Activated CD4-positive, alpha-beta memory T cell treated with anti-CD3 and anti-CD28 coated beads, Interleukin-2, amount 10 ng/mL, durations not matched to agents 7 days and 5 days (primary cell): ENCODE measurements at regions not wholly inside any gene's neighbourhood (a gene's known extent, or its start where the extent isn't known, plus 50 kb on each side); places are given as distances from the start of the nearest gene placed in this dataset.
A peak's percentile ranks its signal among the peaks of the same experiment; 100 is the strongest.
"Not testable (repeated sequence)": the region's sequence is repeated elsewhere in the genome, so short reads cannot be mapped to it uniquely, and the experiment has no call there.

Experiments used
- CTCF ChIA-PET: fragments of 350-600 bp; sonication (Branson Sonifier 250); formaldehyde crosslinking; loops from one replicate; lab custom pipeline; 2021; ENCODE audit warnings: antibody characterized with exemption, inconsistent platforms; lab: Charles Lee
- POLR2A ChIA-PET: fragments of 350-600 bp; sonication (Branson Sonifier 250); formaldehyde crosslinking; loops from one replicate; lab custom pipeline; 2021; ENCODE audit warnings: antibody characterized with exemption; lab: Charles Lee
- DNase-seq: peaks from one replicate; pipeline ENCODE4 v3.0.0-alpha.2; 2020
- H3K27ac Mint-ChIP-seq: one replicate; pipeline ENCODE4 v1.8.0; 2021; ENCODE audit warnings: mild to moderate bottlenecking, mixed read lengths
- H3K27me3 Mint-ChIP-seq: one replicate; pipeline ENCODE4 v1.8.0; 2021; ENCODE audit warnings: mixed read lengths
- H3K36me3 Mint-ChIP-seq: one replicate; pipeline ENCODE4 v1.8.0; 2021; ENCODE audit warnings: low read depth, mixed read lengths
- H3K4me1 Mint-ChIP-seq: one replicate; pipeline ENCODE4 v1.8.0; 2021; ENCODE audit warnings: mixed read lengths
- H3K4me3 Mint-ChIP-seq: one replicate; pipeline ENCODE4 v1.8.0; 2021; ENCODE audit warnings: mild to moderate bottlenecking, mixed read lengths
- H3K9me3 Mint-ChIP-seq: one replicate; pipeline ENCODE4 v1.8.0; 2021; ENCODE audit warnings: mixed read lengths

DNA sequence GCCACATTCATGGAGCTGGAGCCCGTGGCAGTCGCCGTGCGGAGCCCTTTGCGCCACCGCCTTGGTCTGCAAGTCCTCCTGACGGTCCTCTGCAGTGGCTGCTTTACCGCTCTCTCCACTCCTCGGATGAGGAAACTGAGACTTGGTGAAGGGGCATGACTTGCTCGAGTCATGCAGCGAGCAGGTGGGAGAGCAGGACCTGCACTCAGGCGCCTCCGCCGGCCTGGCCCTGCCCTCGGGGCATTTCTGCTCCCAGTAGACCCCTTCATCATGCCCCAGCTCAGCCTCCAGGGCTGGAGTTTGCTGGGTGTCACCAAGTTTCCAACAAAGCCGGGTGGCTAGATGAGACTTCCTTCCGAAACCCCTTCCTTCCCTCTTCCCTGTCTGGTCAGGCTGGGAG lies 100.0 kb upstream of the TARDBP start:
- no peak overlapping the region for H3K27ac Mint-ChIP-seq
- H3K9me3 Mint-ChIP-seq, result no peaks in the 10 kb centered on the region
- H3K36me3 Mint-ChIP-seq, result no peaks in the 10 kb centered on the region
- H3K4me3 Mint-ChIP-seq, result no peak overlapping the region
- H3K27me3 Mint-ChIP-seq, result peaks cover 23% of the 10 kb centered on the region
- CTCF ChIA-PET, result no interaction called here
- peaks cover 15% of the 10 kb centered on the region for H3K4me1 Mint-ChIP-seq
- no peak for DNase-seq
- POLR2A ChIA-PET, result no interaction called here

GRCh38 chr1:10914056-10914455 lies 98.4 kb upstream of the TARDBP start:
- Mint-ChIP-seq H3K36me3 (no peaks in the 10 kb centered on the region), H3K27me3 (peaks cover 34% of the 10 kb centered on the region), H3K4me3 (no peak overlapping the region), H3K9me3 (no peaks in the 10 kb centered on the region), H3K4me1 (peaks cover 26% of the 10 kb centered on the region), H3K27ac (no peak overlapping the region)
- POLR2A ChIA-PET, result no interaction called here
- CTCF ChIA-PET, result no interaction called here
- DNase-seq, result no peak

DNA sequence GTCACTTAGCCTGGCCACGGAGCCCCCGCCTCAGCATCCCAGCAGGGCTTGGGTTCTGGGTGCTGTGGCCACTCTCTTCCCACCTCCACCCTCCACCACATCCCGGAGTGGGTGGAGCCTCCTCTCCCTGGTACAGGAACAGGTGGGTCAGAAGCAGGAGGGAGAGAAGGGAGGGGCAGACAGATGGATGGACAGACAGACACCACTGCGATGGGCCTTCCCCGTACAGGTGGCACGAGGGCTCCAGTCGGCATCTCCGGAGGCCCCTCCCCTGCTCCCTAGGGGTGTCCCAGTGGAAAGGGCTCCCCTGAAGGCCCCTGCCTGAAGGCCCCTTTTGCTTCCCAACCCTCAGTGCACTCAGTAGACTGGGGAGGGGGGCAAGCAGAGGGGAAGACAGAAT lies 96.9 kb upstream of the TARDBP start:
- peaks cover 26% of the 10 kb centered on the region for H3K4me1 Mint-ChIP-seq
- ChIA-PET CTCF (no interaction called here), POLR2A (no interaction called here)
- H3K4me3 Mint-ChIP-seq, result no peak overlapping the region
- H3K27me3 Mint-ChIP-seq, result peaks cover 36% of the 10 kb centered on the region
- no peak overlapping the region for H3K27ac Mint-ChIP-seq
- DNase-seq, result no peak
- H3K9me3 Mint-ChIP-seq, result no peaks in the 10 kb centered on the region
- no peaks in the 10 kb centered on the region for H3K36me3 Mint-ChIP-seq

GRCh38 chr1:10916311-10916710 lies 96.1 kb upstream of the TARDBP start:
- H3K4me1 Mint-ChIP-seq, result peaks cover 26% of the 10 kb centered on the region
- no peak overlapping the region for H3K27ac Mint-ChIP-seq
- POLR2A ChIA-PET, result interaction anchor here (2.6 kb wide), 1 partner anchor 16 kb away, joined by 7 read pairs; no protein-coding TSS in a partner anchor
- CTCF ChIA-PET, result no interaction called here
- H3K4me3 Mint-ChIP-seq, result no peak overlapping the region
- H3K9me3 Mint-ChIP-seq, result no peaks in the 10 kb centered on the region
- H3K36me3 Mint-ChIP-seq, result no peaks in the 10 kb centered on the region
- DNase-seq, result no peak
- peaks cover 42% of the 10 kb centered on the region for H3K27me3 Mint-ChIP-seq

GRCh38 chr1:10916991-10917390 lies 95.5 kb upstream of the TARDBP start:
- H3K27ac Mint-ChIP-seq, result no peak overlapping the region
- no peak for DNase-seq
- H3K36me3 Mint-ChIP-seq, result no peaks in the 10 kb centered on the region
- peaks cover 42% of the 10 kb centered on the region for H3K27me3 Mint-ChIP-seq
- peaks cover 27% of the 10 kb centered on the region for H3K4me1 Mint-ChIP-seq
- H3K9me3 Mint-ChIP-seq, result no peaks in the 10 kb centered on the region
- ChIA-PET POLR2A (interaction anchor here (2.6 kb wide), 1 partner anchor 16 kb away, joined by 7 read pairs; no protein-coding TSS in a partner anchor), CTCF (no interaction called here)
- H3K4me3 Mint-ChIP-seq, result no peak overlapping the region

DNA sequence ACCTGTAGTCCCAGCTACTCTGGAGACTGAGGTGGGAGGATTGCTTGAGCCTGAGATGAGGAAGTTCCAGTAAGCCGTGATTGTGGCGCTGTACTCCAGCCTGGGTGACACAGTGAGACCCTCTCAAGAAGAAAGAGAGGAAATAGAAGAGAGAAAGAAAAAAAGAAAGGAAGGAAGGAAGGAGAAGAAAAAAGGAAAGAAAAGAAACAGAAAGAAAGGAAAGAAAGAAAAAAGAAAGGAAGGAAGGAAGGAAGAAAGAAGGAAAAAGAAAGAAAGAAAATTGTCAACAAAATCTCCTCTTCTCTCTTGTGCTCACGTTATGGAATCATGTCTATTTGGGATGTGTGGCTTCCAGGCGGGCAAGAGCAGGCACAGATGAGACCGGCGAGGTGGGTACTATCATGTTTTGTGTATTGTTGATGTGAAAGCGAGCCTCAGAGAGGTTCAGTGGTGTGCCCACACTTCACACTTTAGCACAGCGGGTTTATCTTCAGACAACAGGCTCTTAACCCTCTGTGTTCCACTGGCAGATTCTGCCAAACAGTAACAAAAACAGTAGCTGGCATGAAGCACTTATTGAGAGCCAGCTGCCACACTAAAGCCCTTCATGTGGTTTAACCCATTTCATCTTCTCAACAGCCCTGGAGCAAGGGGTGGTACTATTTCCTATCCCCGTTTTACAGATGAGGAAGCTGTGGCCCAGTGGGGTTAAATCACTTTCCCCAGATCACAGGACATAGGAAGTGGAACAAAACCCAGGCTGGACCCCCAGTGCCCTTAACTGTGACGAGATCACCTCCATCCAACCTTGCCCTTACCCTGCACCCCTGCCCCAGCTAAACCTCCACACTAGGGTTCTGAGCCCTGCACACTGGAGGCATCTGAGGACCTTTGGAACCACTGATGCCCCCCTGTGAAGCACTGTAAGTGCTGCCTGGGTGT lies 94.7 kb upstream of the TARDBP start:
- no peaks in the 10 kb centered on the region for H3K9me3 Mint-ChIP-seq
- no peak for DNase-seq
- H3K4me1 Mint-ChIP-seq, result peaks cover 28% of the 10 kb centered on the region
- H3K4me3 Mint-ChIP-seq, result no peak overlapping the region
- no peak overlapping the region for H3K27ac Mint-ChIP-seq
- ChIA-PET CTCF (interaction anchor here (1.3 kb wide), 1 partner anchor 8 kb away, joined by 7 read pairs; no protein-coding TSS in a partner anchor), POLR2A (interaction anchor here (1.0 to 2.6 kb wide), 2 partner anchors 15 to 95 kb away, joined by 3 to 7 read pairs; partner anchors contain the start of gene TARDBP)
- peaks cover 44% of the 10 kb centered on the region for H3K27me3 Mint-ChIP-seq
- no peaks in the 10 kb centered on the region for H3K36me3 Mint-ChIP-seq

DNA sequence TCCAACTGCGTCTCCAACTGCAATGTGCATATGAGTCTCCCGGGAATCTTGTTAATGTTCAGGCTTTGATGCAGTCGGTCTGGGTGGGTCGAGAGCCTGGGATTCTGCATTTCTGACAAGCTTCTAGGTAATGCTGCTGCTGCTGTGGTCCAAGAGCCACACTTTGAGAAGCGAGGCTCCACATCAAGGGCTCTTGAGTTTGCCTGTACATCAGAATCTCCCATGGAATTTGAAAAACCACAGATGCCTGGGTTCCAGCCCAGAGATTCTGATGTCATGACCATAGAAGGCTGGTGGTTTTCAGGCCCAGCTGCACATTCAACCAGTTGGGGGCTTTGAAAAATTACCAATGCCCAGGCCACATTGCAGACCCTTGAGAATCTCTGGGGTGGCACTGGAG lies 93.9 kb upstream of the TARDBP start:
- ChIA-PET CTCF (interaction anchor here (1.3 kb wide), 1 partner anchor 9 kb away, joined by 7 read pairs; no protein-coding TSS in a partner anchor), POLR2A (interaction anchor here (1.0 to 2.6 kb wide), 2 partner anchors 14 to 94 kb away, joined by 3 to 7 read pairs; partner anchors contain the start of gene TARDBP)
- Mint-ChIP-seq H3K4me3 (no peak overlapping the region), H3K9me3 (no peaks in the 10 kb centered on the region), H3K27me3 (peaks cover 48% of the 10 kb centered on the region), H3K36me3 (no peaks in the 10 kb centered on the region), H3K4me1 (peaks cover 34% of the 10 kb centered on the region), H3K27ac (no peak overlapping the region)
- no peak for DNase-seq

GRCh38 chr1:10920063-10920626 lies 92.3 kb upstream of the TARDBP start:
- Mint-ChIP-seq H3K4me1 (peaks cover 34% of the 10 kb centered on the region), H3K27me3 (peaks cover 50% of the 10 kb centered on the region), H3K9me3 (no peaks in the 10 kb centered on the region), H3K4me3 (no peak overlapping the region), H3K36me3 (no peaks in the 10 kb centered on the region), H3K27ac (no peak overlapping the region)
- POLR2A ChIA-PET, result no interaction called here
- DNase-seq, result no peak
- CTCF ChIA-PET, result no interaction called here

DNA sequence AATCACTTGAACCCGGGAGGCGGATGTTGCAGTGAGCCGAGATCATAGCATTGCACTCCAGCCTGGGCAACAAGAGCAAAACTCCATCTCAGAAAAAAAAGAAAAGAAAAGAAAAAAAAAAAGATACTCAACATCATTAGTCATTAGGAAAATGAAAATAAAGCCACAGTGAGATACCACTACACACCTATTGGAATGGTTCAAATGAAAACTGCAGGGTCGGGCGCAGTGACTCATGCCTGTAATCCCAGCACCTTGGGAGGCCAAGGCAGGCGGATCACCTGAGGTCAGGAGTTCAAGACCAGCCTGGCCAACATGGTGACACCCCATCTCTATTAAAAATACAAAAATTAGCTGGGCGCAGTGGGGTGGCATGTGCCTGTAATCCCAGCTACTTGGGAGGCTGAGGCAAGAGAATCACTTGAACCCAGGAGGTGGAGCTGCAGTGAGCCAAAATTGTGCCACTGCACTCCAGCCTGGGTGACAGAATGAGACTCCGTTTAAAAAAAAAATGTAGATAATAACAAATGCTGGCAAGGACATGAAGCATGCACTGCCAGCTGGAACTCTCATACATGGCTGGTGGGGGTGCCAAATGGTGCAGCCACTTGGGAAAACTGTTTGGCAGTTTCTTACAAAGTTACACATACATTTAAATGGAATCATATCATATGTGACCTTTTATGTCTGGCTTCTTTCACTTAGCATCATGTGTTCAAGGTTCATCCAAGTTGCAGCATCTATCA lies 90.0 kb upstream of the TARDBP start:
- H3K9me3 Mint-ChIP-seq, H3K36me3 Mint-ChIP-seq, DNase-seq, H3K4me3 Mint-ChIP-seq, POLR2A ChIA-PET, H3K27ac Mint-ChIP-seq, CTCF ChIA-PET: not testable (repeated sequence)
- Mint-ChIP-seq H3K4me1 (peaks cover 18% of the 10 kb centered on the region), H3K27me3 (peaks cover 43% of the 10 kb centered on the region)

DNA sequence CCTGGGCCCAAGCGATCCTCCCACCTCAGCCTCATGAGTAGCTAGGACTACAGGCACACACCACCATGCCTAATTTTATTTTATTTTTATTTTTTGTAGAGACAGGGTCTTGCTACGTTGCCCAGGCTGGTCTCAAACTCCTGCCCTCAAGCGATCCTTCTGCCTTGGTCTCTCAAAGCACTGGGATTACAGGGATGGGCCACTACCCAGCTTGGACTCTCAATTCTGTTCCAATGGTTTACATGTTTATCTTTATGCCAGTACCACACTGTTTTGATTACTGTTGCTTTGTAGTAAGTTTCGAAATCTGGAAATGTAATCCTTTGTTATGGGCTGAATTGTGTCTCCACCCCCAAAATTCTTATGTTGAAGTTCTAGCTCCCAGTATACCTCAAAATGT lies 88.4 kb upstream of the TARDBP start:
- Mint-ChIP-seq H3K9me3 (peaks cover 7% of the 10 kb centered on the region), H3K27ac (no peak overlapping the region), H3K4me1 (peaks cover 7% of the 10 kb centered on the region), H3K27me3 (peaks cover 32% of the 10 kb centered on the region), H3K36me3 (no peaks in the 10 kb centered on the region), H3K4me3 (no peak overlapping the region)
- ChIA-PET CTCF (no interaction called here), POLR2A (no interaction called here)
- DNase-seq, result no peak

GRCh38 chr1:10928654-10929053 lies 83.8 kb upstream of the TARDBP start:
- H3K4me1 Mint-ChIP-seq, result peaks cover 5% of the 10 kb centered on the region
- no peak overlapping the region for H3K4me3 Mint-ChIP-seq
- no peaks in the 10 kb centered on the region for H3K36me3 Mint-ChIP-seq
- POLR2A ChIA-PET, result no interaction called here
- peaks cover 19% of the 10 kb centered on the region for H3K27me3 Mint-ChIP-seq
- peaks cover 8% of the 10 kb centered on the region for H3K9me3 Mint-ChIP-seq
- CTCF ChIA-PET, result no interaction called here
- no peak for DNase-seq
- H3K27ac Mint-ChIP-seq, result no peak overlapping the region

GRCh38 chr1:10932088-10932487 lies 80.4 kb upstream of the TARDBP start:
- DNase-seq, result peak; percentile 47
- POLR2A ChIA-PET, result interaction anchor here (2.2 kb wide), 1 partner anchor 15 kb away, joined by 7 read pairs; no protein-coding TSS in a partner anchor

More at GRCh38 chr1:10932088-10932487, 80.4 kb upstream of the TARDBP start:
- CTCF ChIA-PET, result no interaction called here
- H3K27me3 Mint-ChIP-seq, result peaks cover 12% of the 10 kb centered on the region
- H3K27ac Mint-ChIP-seq, result no peak overlapping the region
- H3K36me3 Mint-ChIP-seq, result no peaks in the 10 kb centered on the region
- peaks cover 5% of the 10 kb centered on the region for H3K4me1 Mint-ChIP-seq
- H3K4me3 Mint-ChIP-seq, result no peak overlapping the region
- peaks cover 8% of the 10 kb centered on the region for H3K9me3 Mint-ChIP-seq
